Activated naive CD4-positive, alpha-beta T cell treated with anti-CD3 and anti-CD28 coated beads, Interleukin-2, amount 50 U/mL, for 24 hours (primary cell): ENCODE measurements at regions not wholly inside any gene's neighbourhood (a gene's known extent, or its start where the extent isn't known, plus 50 kb on each side); places are given as distances from the start of the nearest gene placed in this dataset.
"Not testable (repeated sequence)": the region's sequence is repeated elsewhere in the genome, so short reads cannot be mapped to it uniquely, and the experiment has no call there.

ENCODE experiments used
- H3K27ac Mint-ChIP-seq: one replicate; pipeline ENCODE4 v1.8.0; 2021; ENCODE audit warnings: mild to moderate bottlenecking, mixed read lengths
- H3K27me3 Mint-ChIP-seq: one replicate; pipeline ENCODE4 v1.8.0; 2021; ENCODE audit warnings: mixed read lengths
- H3K36me3 Mint-ChIP-seq: one replicate; pipeline ENCODE4 v1.8.0; 2021; ENCODE audit warnings: mixed read lengths
- H3K4me1 Mint-ChIP-seq: one replicate; pipeline ENCODE4 v1.8.0; 2021; ENCODE audit warnings: mixed read lengths
- H3K4me3 Mint-ChIP-seq: one replicate; pipeline ENCODE4 v1.8.0; 2021; ENCODE audit warnings: mild to moderate bottlenecking, mixed read lengths
- H3K9me3 Mint-ChIP-seq: one replicate; pipeline ENCODE4 v1.8.0; 2021; ENCODE audit warnings: mixed read lengths

DNA sequence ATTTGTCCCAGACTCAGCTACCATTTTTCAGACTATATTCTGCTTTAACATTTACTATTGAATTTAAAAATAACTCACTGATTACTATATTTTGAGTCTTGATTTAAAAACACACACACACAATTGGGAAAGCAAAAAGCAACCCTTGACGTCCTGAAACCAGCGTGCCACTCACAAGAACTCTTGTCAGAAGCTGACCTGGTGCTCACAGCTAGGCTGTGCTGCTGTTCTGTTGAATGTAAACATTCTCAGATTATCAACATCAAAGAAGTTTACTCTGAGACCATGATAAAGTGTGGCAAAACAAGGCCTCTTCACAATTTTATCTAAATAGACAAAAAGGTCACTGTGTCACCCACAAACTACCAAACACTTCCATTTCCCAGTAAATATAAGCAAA, 62.6 kb upstream of the CACNA2D1 start:
- no peaks in the 10 kb centered on the region for H3K36me3 Mint-ChIP-seq
- H3K27me3 Mint-ChIP-seq = peaks cover 1% of the 10 kb centered on the region
- H3K27ac Mint-ChIP-seq = no peak overlapping the region
- H3K4me1 Mint-ChIP-seq = no peaks in the 10 kb centered on the region
- H3K4me3 Mint-ChIP-seq = no peak overlapping the region
- H3K9me3 Mint-ChIP-seq = peaks cover 3% of the 10 kb centered on the region

DNA sequence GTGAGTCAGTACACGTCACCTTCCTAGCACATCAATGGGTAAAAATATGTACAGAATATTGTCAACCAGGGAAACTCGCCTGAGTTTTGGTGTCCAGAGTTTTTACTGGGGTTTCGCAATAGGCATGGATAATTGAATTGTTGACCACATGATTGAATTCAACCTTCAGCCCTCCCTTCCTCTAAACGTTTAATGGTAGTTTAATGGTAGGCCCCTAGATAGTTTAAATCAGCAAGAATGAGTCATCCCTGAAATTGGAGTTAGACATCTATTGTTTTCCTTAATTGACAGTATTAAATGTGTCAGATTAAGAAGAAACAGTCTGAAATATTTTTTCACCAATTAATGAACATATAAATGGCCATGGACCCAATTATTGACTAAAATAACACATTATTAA, 57.8 kb upstream of the CACNA2D1 start:
- no peaks in the 10 kb centered on the region for H3K4me1 Mint-ChIP-seq
- H3K27ac Mint-ChIP-seq = no peak overlapping the region
- H3K36me3 Mint-ChIP-seq = no peaks in the 10 kb centered on the region
- H3K27me3 Mint-ChIP-seq = no peaks in the 10 kb centered on the region
- H3K9me3 Mint-ChIP-seq = peaks cover 3% of the 10 kb centered on the region
- H3K4me3 Mint-ChIP-seq = no peak overlapping the region

DNA sequence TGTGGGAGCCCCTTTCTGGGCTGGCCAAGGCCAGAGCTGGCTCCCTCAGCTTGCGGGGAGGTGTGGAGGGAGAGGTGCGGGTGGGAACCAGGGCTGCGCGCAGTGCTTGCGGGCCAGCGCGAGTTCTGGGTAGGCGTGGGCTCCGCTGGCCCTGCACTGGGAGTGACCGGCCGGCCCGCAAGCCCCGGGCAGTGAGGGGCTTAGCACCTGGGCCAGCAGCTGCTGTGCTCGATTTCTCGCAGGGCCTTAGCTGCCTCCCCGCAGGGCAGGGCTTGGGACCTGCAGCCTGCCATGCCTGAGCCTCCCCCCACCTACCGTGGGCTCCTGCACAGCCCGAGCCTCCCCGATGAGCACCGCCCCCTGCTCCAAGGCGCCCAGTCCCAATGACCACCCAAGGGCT, 56.0 kb upstream of the CACNA2D1 start:
- not testable (repeated sequence) for H3K27ac Mint-ChIP-seq, H3K9me3 Mint-ChIP-seq, H3K36me3 Mint-ChIP-seq, H3K4me3 Mint-ChIP-seq, H3K4me1 Mint-ChIP-seq, H3K27me3 Mint-ChIP-seq

DNA sequence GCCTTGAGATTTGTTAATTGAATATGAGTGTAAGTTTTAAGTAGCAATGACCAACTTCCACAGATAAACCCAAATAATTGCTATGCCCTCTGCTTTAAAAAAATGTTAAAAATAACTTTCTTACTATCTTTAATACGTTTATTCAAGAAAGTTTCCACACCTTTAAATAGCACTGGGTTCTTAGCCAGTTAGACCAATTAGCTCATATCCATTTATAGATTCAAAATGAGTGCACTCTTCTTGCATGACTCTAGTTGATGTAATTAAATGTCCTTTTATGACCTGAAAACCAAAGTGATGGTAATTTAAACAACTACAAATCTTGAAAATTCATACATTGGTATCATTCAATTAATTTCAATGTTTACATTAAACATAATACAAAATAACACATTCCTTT, 50.8 kb upstream of the CACNA2D1 start:
- Mint-ChIP-seq H3K9me3 (peaks cover 6% of the 10 kb centered on the region), H3K36me3 (no peaks in the 10 kb centered on the region), H3K4me1 (no peaks in the 10 kb centered on the region), H3K27ac (no peak overlapping the region), H3K4me3 (no peak overlapping the region), H3K27me3 (peaks cover 2% of the 10 kb centered on the region)
